Adrenal gland (tissue), 5 donors: ENCODE measurements at regions not wholly inside any gene's neighbourhood (a gene's known extent, or its start where the extent isn't known, plus 50 kb on each side); places are given as distances from the start of the nearest gene placed in this dataset.
"Not testable (repeated sequence)": the region's sequence is repeated elsewhere in the genome, so short reads cannot be mapped to it uniquely, and the experiment has no call there.

Experiments used
- POLR2A ChIP-seq, 2 donors: fragments of 450-650 bp; IDR thresholded peaks; one replicate each; pipeline ENCODE4 v1.6.1; 2017; ENCODE audit warnings: antibody characterized with exemption in 2 of 2, mild to moderate bottlenecking in 2 of 2, moderate library complexity in 1 of 2
- TF ChIP-seq, protein P1 (sequence below), 6 experiments: fragments of 450-650 bp in 4 of 6; fragments of 200-600 bp in 2 of 6; sonication (generic) in 1 of 6; IDR thresholded peaks; 1 replicate in 5 of 6; 2 replicates in 1 of 6; pipeline versions ENCODE4 v1.5.1 to v1.8.0; 2016 to 2021; ENCODE audit warnings: antibody characterized with exemption in 6 of 6, mild to moderate bottlenecking in 2 of 6, moderate library complexity in 1 of 6
- donor health status: DM: no; HTN: no; CAD: no.

DNA sequence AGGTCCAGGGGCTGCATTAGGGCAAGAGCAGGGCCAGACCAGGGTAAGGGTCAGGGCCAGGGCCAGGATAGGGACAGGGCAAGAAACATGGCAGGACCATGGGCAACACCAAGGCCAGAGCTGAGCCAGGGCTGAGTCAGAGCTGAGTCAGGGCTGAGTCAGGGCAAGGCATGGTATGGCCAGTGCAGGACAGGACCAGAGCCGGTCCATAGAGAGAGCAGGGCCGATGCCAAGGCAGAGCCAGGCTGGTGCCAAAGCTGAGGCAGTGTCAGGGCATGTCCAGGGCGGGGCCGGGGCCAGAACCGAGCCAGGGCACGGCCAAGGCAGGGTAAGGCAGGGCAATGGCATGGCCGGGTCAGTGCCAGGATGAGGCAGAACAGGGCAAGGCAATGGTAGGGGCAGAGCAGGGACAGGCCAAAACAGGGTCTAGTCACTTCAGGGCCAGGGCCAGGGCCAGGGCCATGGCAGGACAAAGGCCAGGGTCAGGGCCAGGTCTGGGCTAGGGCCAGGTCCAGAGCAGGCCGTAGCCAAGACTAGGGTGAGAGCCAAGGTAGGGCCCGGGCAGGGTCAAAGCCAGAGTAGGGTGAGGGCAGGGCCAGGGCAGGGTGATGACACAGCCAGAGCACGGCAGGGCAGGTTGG is 152.8 kb downstream of the LIPI start:
- TF ChIP-seq POLR2A (IDR thresholded peaks at IDR 0.05), result not testable (repeated sequence)
- TF ChIP-seq, protein P1, sequence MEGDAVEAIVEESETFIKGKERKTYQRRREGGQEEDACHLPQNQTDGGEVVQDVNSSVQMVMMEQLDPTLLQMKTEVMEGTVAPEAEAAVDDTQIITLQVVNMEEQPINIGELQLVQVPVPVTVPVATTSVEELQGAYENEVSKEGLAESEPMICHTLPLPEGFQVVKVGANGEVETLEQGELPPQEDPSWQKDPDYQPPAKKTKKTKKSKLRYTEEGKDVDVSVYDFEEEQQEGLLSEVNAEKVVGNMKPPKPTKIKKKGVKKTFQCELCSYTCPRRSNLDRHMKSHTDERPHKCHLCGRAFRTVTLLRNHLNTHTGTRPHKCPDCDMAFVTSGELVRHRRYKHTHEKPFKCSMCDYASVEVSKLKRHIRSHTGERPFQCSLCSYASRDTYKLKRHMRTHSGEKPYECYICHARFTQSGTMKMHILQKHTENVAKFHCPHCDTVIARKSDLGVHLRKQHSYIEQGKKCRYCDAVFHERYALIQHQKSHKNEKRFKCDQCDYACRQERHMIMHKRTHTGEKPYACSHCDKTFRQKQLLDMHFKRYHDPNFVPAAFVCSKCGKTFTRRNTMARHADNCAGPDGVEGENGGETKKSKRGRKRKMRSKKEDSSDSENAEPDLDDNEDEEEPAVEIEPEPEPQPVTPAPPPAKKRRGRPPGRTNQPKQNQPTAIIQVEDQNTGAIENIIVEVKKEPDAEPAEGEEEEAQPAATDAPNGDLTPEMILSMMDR (IDR thresholded peaks at IDR 0.05), result not testable (repeated sequence)
